IPS DF 6.9 (cell line): ENCODE measurements at regions not wholly inside any gene's neighbourhood (a gene's known extent, or its start where the extent isn't known, plus 50 kb on each side); places are given as distances from the start of the nearest gene placed in this dataset.
"Not testable (repeated sequence)": the region's sequence is repeated elsewhere in the genome, so short reads cannot be mapped to it uniquely, and the experiment has no call there.

Source experiments
- DNase-seq: peaks from one replicate; pipeline ENCODE4 v3.0.0-alpha.2; 2013; ENCODE audit warnings: low read depth, low spot score
- H3K27ac ChIP-seq: one replicate; pipeline ENCODE4 v1.5.1; 2013; ENCODE audit warnings: low read length, control low read depth
- H3K27me3 ChIP-seq: 2 replicates; pipeline ENCODE4 v1.6.1; 2013; ENCODE audit warnings: mild to moderate bottlenecking, low read length; ENCODE audit not compliant: control insufficient read depth, insufficient read depth
- H3K36me3 ChIP-seq: 2 replicates; pipeline ENCODE4 v1.6.1; 2013; ENCODE audit warnings: low read length; ENCODE audit not compliant: control insufficient read depth, insufficient read depth
- H3K4me1 ChIP-seq: 2 replicates; pipeline ENCODE4 v1.6.1; 2013; ENCODE audit warnings: low read length; ENCODE audit not compliant: control insufficient read depth, insufficient read depth
- H3K4me3 ChIP-seq: 2 replicates; pipeline ENCODE4 v1.5.1; 2013; ENCODE audit warnings: mild to moderate bottlenecking, low read length
- H3K9me3 ChIP-seq: 2 replicates; pipeline ENCODE4 v1.6.1; 2013; ENCODE audit warnings: low read length, inconsistent platforms; ENCODE audit not compliant: control insufficient read depth, insufficient read depth
- WGBS: extraction: QIAGEN DNeasy Blood & Tissue Kit; methylation state at CpG from one replicate; pipeline ENCODE4 v1.1.7; 2013; ENCODE audit warnings: mixed read lengths, missing lambda C conversion rate; ENCODE audit not compliant: insufficient read length, insufficient coverage; 5-methylcytosine and 5-hydroxymethylcytosine counted together

DNA sequence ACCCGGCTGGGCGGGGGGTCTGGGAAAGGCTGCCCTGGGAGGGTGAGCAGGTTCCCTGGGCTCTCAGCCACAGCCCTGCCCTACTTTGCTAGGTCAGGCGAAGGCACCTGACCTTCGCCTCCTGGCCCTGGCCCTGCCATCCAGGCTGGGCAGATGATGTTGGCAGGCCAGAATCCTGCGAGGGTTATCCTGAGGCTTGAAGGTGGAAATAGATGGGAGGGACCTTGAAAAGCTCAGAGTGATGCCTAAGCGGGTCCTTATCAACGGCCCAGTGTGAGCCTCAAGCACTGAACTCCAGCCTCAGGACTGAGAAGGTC, 191.3 kb downstream of the LAT start:
- not testable (repeated sequence) for H3K27me3 ChIP-seq

DNA sequence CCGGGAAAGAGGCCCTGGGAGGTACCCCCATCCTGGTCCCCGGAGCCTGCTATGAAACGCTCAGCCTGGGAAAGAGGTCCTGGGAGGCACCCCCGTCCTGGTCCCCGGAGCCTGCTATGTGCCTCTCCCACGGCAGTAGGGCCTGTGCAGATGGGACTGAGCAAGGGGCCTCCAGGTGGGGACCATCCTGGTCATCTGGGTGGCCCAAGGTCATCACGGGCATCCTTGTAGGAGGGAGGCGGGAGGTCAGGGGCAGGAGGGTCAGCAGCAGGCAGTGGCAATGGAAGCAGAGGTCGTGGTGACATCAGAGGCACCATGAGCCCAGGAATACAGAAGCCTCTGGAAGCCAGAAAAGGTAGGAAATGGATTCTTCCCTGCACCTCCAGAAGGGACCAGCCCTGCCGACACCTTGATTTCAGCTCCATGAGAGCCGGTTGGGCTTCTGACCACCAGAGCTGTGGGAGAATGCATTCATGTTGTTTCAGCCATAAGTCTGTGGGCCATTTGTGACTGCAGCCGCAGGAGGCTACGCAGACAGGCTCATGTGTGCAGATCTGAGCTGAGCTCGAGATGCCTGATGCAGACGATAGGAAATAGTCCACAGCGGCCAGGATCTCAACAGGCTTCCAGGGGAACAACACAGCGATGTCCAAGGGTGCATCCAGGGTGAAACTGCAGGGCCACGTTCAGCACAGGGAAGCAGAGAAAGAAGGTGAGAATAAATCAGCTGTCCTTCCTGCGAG, 190.7 kb downstream of the LAT start:
- H3K4me1 ChIP-seq, H3K27ac ChIP-seq, H3K27me3 ChIP-seq, DNase-seq, H3K36me3 ChIP-seq, H3K9me3 ChIP-seq, H3K4me3 ChIP-seq: not testable (repeated sequence)
- whole genome bisulfite sequencing: no CpG with 5 or more reads among the region's 19 CpGs

More for the DNA sequence above, 191.3 kb downstream of the LAT start:
- H3K4me1 ChIP-seq, H3K4me3 ChIP-seq, H3K9me3 ChIP-seq, DNase-seq, H3K27ac ChIP-seq, H3K36me3 ChIP-seq: not testable (repeated sequence)
- WGBS: no CpG with 5 or more reads among the region's 7 CpGs

- DNase-seq, H3K9me3 ChIP-seq, H3K4me1 ChIP-seq, H3K27me3 ChIP-seq, H3K27ac ChIP-seq, H3K4me3 ChIP-seq, H3K36me3 ChIP-seq: not testable (repeated sequence)
- no CpG with 5 or more reads among the region's 16 CpGs for WGBS
Observed at GRCh38 chr16:29173371-29174305, 188.8 kb downstream of the LAT start.

DNA sequence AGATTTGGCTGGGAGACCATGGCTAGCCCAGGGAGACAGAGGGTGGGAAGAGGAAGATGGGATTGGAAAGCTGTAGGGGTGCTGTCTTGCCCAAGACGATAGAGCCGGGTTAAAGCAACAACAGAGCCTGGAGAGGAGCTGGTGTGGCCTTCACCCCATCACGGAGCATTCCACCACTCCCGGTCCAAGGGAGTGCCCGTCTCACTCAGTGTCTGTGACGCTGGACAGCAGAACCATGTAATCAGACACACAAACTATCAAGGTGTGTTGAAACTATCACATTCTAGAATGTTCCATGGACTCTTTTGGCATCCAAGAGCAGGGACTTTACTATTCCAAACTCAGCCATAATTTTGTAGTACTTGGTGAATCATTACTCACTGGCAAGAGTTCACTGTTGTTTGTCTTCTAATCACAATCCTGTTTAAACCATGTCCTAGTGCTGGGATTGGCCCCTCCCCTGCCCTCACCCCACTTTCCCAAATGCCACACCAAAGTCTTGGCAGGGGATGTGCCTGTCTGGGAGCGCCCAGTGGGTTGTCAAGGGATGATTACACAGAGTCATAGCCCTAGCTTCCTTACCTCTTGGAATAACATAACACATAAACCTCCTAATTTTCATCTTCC, 187.4 kb downstream of the LAT start:
- no CpG with 5 or more reads among the region's 7 CpGs for WGBS
- H3K27ac ChIP-seq, H3K9me3 ChIP-seq, DNase-seq, H3K36me3 ChIP-seq, H3K4me3 ChIP-seq, H3K4me1 ChIP-seq, H3K27me3 ChIP-seq: not testable (repeated sequence)

GRCh38 chr16:29171296-29171695, 186.4 kb downstream of the LAT start:
- not testable (repeated sequence) for DNase-seq, H3K4me1 ChIP-seq, H3K4me3 ChIP-seq, H3K36me3 ChIP-seq, H3K27me3 ChIP-seq, H3K27ac ChIP-seq, H3K9me3 ChIP-seq
- no CpG with 5 or more reads among the region's 6 CpGs for WGBS

DNA sequence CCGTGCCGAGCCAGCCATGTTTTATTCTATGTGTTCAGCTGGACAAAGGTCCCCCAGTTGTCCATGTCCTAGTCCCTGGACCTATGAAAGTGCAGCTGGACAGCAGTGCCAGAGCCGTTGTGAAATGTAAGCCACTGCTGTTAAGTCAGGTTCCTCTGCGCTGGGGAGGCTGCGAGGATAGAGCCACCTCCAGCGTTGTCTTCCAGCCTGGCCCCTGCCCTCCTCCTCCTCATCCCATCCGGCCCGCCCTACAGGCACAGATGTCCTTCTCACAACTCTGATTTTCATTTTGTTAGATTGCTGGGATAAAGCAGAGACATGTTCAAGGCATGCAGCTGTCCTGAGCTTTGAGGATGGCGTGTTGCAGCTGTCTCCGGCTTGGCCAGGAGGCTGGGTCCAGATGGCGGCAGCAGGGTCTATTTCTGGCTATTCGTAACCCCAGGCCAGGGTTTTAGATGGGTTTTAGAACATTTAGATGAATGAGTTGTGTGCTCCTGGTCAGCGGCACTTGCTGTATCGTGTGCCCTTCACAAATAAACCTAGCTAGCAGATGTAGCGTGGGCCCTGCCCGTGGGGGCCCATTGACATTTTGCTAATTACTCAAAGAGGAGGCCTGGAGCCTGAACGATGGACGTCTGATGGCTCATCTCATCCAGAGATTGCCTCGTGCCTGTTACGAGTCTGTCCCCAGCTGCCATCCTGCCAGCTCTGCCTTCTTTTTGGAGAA, 185.7 kb downstream of the LAT start:
- H3K27me3 ChIP-seq, H3K27ac ChIP-seq, DNase-seq, H3K4me3 ChIP-seq, H3K36me3 ChIP-seq, H3K9me3 ChIP-seq, H3K4me1 ChIP-seq: not testable (repeated sequence)
- WGBS: no CpG with 5 or more reads among the region's 20 CpGs

DNA sequence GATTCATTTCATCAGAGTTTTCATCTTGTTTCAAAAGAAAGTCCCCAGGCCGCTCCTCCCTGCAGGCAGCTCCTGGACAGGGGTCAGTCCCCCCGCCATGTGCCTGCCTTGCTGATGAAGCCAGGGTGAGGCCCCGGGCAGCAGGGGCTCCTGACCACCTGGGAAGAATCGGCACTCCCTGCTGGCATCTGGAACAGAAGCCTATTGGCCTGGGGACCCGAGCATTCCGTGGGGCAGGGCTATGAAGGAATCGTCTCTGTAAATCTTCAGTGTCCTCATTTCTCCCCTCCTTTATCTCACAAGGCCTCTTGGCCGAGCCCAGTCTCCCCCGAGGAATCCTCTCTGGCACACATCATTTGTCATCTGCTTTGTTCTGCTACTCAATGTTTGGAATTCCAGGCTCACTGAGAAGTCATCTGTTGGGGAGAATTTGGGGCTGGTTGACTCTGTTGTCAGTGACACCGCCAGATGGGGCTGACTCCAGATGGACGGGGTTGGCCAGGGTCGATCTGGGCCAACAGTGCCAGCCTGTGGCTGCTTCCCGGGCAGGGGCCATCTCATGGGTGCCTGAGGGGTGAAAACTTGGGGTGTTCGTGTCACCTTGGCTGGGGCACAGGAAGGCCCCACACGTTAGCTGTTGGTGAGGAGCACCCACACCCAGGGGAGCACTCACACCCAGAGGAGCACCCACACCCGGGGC, 184.6 kb downstream of the LAT start:
- not testable (repeated sequence) for H3K27me3 ChIP-seq, DNase-seq, H3K36me3 ChIP-seq, H3K4me3 ChIP-seq, H3K4me1 ChIP-seq, H3K27ac ChIP-seq, H3K9me3 ChIP-seq
- WGBS: no CpG with 5 or more reads among the region's 16 CpGs

- H3K27ac ChIP-seq, H3K27me3 ChIP-seq, H3K36me3 ChIP-seq, H3K4me1 ChIP-seq, H3K9me3 ChIP-seq, H3K4me3 ChIP-seq, DNase-seq: not testable (repeated sequence)
- WGBS: no CpG with 5 or more reads among the region's 13 CpGs
Observed at GRCh38 chr16:29168515-29169259, 183.8 kb downstream of the LAT start.

GRCh38 chr16:29164442-29165089, 179.7 kb downstream of the LAT start:
- not testable (repeated sequence) for H3K4me1 ChIP-seq, H3K4me3 ChIP-seq, H3K27ac ChIP-seq, H3K27me3 ChIP-seq, H3K9me3 ChIP-seq, H3K36me3 ChIP-seq, DNase-seq
- WGBS: no CpG with 5 or more reads among the region's 8 CpGs
